ENCODE measurements at regions not wholly inside any gene's neighbourhood (a gene's known extent, or its start where the extent isn't known, plus 50 kb on each side); places are given as distances from the start of the nearest gene placed in this dataset.
A peak's percentile ranks its signal among the peaks of the same experiment; 100 is the strongest.

DNA sequence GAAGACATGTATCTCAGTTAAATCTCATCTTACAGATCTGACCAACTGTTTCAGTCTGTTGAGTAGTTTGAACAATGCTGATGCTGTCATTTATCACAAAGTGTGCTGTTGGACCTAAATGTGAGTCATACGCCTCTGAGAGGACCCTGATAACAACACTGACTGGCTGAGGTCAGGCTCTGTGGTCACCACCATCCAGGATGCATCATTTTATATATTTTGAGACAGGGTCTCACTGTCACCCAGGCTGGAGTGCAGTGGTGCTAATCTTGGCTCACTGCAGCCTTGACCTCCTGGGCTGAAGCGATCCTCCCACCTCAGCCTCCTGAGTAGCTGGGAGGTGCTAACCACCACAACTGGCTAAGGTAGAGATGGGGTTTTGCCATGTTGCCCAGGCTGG, 181.0 kb upstream of the RGS6 start:
- Histone ChIP-seq H2BK12ac (ENCODE audit: low read length) (no peak overlapping the region), H2AK5ac (ENCODE audit: low read length) (no peak overlapping the region), H3K4me2 (ENCODE audit: low read length) (no peak overlapping the region), H3K4me1 (ENCODE audit: control insufficient read depth in 1 of 2, insufficient read depth in 2 of 2, low read length in 2 of 2) (peaks cover 5 to 6% of the 10 kb centered on the region in 2 experiments), H3K79me1 (ENCODE audit: low read length) (peaks cover 5% of the 10 kb centered on the region), H3K27ac (ENCODE audit: low read depth, low read length) (no peak overlapping the region), H3K27me3 (ENCODE audit: insufficient read depth, low read length) (no peaks in the 10 kb centered on the region), H4K91ac (ENCODE audit: low read depth, low read length) (no peak overlapping the region), H3K4me3 (ENCODE audit: low read depth, low read length) (no peak overlapping the region), H3K36me3 (ENCODE audit: control insufficient read depth in 1 of 2, insufficient read depth in 2 of 2, low read length in 2 of 2) (no peaks in the 10 kb centered on the region), H3K79me2 (ENCODE audit: control insufficient read depth, insufficient read depth, low read length, poor library complexity) (no peaks in the 10 kb centered on the region), H2BK120ac (ENCODE audit: insufficient read depth, low read length, poor library complexity) (no peak overlapping the region), H3K23ac (ENCODE audit: low read length) (no peak overlapping the region), H3K14ac (ENCODE audit: low read length) (no peak overlapping the region), H4K8ac (ENCODE audit: low read depth, low read length) (no peak overlapping the region), H3K9ac (ENCODE audit: low read length) (no peak overlapping the region), H3K4ac (ENCODE audit: low read depth, low read length) (no peak overlapping the region), H3K9me3 (ENCODE audit: insufficient read depth, low read depth, low read length) (peaks cover 3% of the 10 kb centered on the region), H3K18ac (ENCODE audit: low read length) (no peak overlapping the region), H2BK5ac (ENCODE audit: low read depth, low read length, poor library complexity) (no peak overlapping the region), H2AFZ (ENCODE audit: insufficient read depth, low read length, poor library complexity) (no peak overlapping the region), H4K12ac (ENCODE audit: low read depth, low read length) (no peak overlapping the region)
- DNase-seq, result no peak
- WGBS (ENCODE audit: extremely low coverage, insufficient coverage, insufficient read length), result no CpG with 5 or more reads among the region's 2 CpGs

DNA sequence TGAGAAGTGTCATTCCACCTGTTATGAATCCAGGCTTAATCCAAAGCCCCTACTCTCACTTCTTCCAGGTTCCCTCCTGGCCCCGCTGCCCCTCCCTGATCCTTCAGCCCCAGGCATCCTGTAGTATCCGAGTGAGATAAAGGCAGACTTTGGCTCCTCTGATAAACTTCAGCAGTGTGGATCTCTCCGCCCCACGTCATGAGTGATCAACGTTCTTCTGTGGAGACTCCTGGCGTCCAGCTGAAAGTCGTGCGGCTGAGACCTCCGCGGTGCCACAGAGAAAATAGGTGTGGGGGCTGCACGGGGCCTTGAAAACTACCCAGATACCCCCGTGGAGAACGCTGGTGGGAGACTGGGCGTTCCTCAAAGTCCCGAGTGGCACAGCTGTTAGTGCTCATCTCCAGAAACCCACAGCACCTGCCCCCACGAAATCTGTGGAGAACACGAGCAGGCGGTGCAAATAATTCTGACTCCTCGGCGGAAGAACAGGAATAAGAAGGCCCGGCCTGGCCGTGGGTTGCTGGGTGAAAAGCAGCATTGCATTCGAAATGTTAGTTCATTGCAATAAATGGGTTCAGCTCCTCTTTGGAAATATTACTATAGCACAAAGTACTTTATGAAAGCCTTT, 180.0 kb upstream of the RGS6 start:
- no peaks in the 10 kb centered on the region for H3K79me2 ChIP-seq (ENCODE audit: control insufficient read depth, insufficient read depth, low read length, poor library complexity)
- H3K79me1 ChIP-seq (ENCODE audit: low read length), result peaks cover 5% of the 10 kb centered on the region
- H2BK5ac ChIP-seq (ENCODE audit: low read depth, low read length, poor library complexity), result no peak overlapping the region
- H2BK120ac ChIP-seq (ENCODE audit: insufficient read depth, low read length, poor library complexity), result no peak overlapping the region
- no peak overlapping the region for H3K4me3 ChIP-seq (ENCODE audit: low read depth, low read length)
- H3K27ac ChIP-seq (ENCODE audit: low read depth, low read length), result no peak overlapping the region
- H3K9me3 ChIP-seq (ENCODE audit: insufficient read depth, low read depth, low read length), result peaks cover 3% of the 10 kb centered on the region
- H3K18ac ChIP-seq (ENCODE audit: low read length), result no peak overlapping the region
- H3K4me1 ChIP-seq (ENCODE audit: control insufficient read depth in 1 of 2, insufficient read depth in 2 of 2, low read length in 2 of 2), result peaks cover 5 to 6% of the 10 kb centered on the region in 2 experiments
- no peak overlapping the region for H3K9ac ChIP-seq (ENCODE audit: low read length)
- H2BK12ac ChIP-seq (ENCODE audit: low read length), result no peak overlapping the region
- H4K8ac ChIP-seq (ENCODE audit: low read depth, low read length), result no peak overlapping the region
- DNase-seq, result no peak
- no peak overlapping the region for H3K23ac ChIP-seq (ENCODE audit: low read length)
- H3K36me3 ChIP-seq (ENCODE audit: control insufficient read depth in 1 of 2, insufficient read depth in 2 of 2, low read length in 2 of 2), result no peaks in the 10 kb centered on the region
- H3K14ac ChIP-seq (ENCODE audit: low read length), result no peak overlapping the region
- WGBS (ENCODE audit: extremely low coverage, insufficient coverage, insufficient read length), result no CpG with 5 or more reads among the region's 23 CpGs
- H3K4ac ChIP-seq (ENCODE audit: low read depth, low read length), result no peak overlapping the region
- no peak overlapping the region for H2AK5ac ChIP-seq (ENCODE audit: low read length)
- no peak overlapping the region for H2AFZ ChIP-seq (ENCODE audit: insufficient read depth, low read length, poor library complexity)
- no peak overlapping the region for H4K91ac ChIP-seq (ENCODE audit: low read depth, low read length)
- H4K12ac ChIP-seq (ENCODE audit: low read depth, low read length), result no peak overlapping the region
- H3K4me2 ChIP-seq (ENCODE audit: low read length), result no peak overlapping the region
- no peaks in the 10 kb centered on the region for H3K27me3 ChIP-seq (ENCODE audit: insufficient read depth, low read length)

DNA sequence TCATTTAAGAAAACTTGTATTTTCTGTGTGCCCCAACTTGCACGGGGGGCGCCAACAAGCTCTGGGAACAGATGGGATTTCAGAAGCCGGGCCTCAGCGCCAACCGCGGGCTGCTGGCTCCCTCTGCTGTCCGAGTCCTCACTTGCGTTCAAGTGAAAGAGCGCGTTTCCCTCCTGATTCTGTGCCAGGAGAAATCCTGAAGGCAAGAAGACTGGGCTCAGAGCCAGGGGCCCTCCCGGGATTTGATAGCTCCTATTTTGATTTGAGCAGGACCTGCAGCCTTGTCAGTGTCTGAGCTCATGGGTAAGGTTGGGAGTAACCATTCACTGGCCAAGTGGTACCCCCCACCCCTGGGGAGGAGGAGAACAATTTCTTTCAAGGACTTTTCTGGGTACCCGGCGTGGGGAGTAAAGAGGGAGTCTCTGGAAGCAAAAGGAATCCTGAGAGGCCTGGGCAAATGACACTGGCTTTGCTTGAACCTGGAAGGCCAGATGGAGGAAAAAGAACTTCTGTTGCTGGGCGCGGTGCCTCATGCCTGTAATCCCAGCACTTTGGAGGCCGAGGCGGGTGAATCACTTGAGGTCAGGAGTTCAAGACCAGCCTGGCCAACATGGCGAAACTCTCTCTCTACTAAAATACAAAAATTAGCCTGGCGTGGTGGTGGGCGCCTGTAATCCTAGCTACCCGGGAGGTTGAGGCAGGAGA, 179.0 kb upstream of the RGS6 start:
- H3K4me2 ChIP-seq (ENCODE audit: low read length), result no peak overlapping the region
- H4K12ac ChIP-seq (ENCODE audit: low read depth, low read length), result no peak overlapping the region
- H2AFZ ChIP-seq (ENCODE audit: insufficient read depth, low read length, poor library complexity), result no peak overlapping the region
- no peak overlapping the region for H3K9ac ChIP-seq (ENCODE audit: low read length)
- H4K91ac ChIP-seq (ENCODE audit: low read depth, low read length), result no peak overlapping the region
- H3K14ac ChIP-seq (ENCODE audit: low read length), result no peak overlapping the region
- H3K79me2 ChIP-seq (ENCODE audit: control insufficient read depth, insufficient read depth, low read length, poor library complexity), result no peaks in the 10 kb centered on the region
- peak; percentile 64 to 87 for DNase-seq
- no peak overlapping the region for H3K27ac ChIP-seq (ENCODE audit: low read depth, low read length)
- peaks cover 5% of the 10 kb centered on the region for H3K79me1 ChIP-seq (ENCODE audit: low read length)
- H4K8ac ChIP-seq (ENCODE audit: low read depth, low read length), result no peak overlapping the region
- H3K9me3 ChIP-seq (ENCODE audit: insufficient read depth, low read depth, low read length), result peaks cover 3% of the 10 kb centered on the region
- peaks cover 5 to 6% of the 10 kb centered on the region in 2 experiments for H3K4me1 ChIP-seq (ENCODE audit: control insufficient read depth in 1 of 2, insufficient read depth in 2 of 2, low read length in 2 of 2)
- H2BK12ac ChIP-seq (ENCODE audit: low read length), result peak overlapping the region; percentile 25
- no peaks in the 10 kb centered on the region for H3K36me3 ChIP-seq (ENCODE audit: control insufficient read depth in 1 of 2, insufficient read depth in 2 of 2, low read length in 2 of 2)
- WGBS (ENCODE audit: extremely low coverage, insufficient coverage, insufficient read length), result no CpG with 5 or more reads among the region's 21 CpGs
- no peak overlapping the region for H3K4ac ChIP-seq (ENCODE audit: low read depth, low read length)
- no peak overlapping the region for H2BK5ac ChIP-seq (ENCODE audit: low read depth, low read length, poor library complexity)
- no peak overlapping the region for H2BK120ac ChIP-seq (ENCODE audit: insufficient read depth, low read length, poor library complexity)
- H3K27me3 ChIP-seq (ENCODE audit: insufficient read depth, low read length), result no peaks in the 10 kb centered on the region
- no peak overlapping the region for H2AK5ac ChIP-seq (ENCODE audit: low read length)
- H3K4me3 ChIP-seq (ENCODE audit: low read depth, low read length), result no peak overlapping the region
- H3K23ac ChIP-seq (ENCODE audit: low read length), result no peak overlapping the region
- H3K18ac ChIP-seq (ENCODE audit: low read length), result no peak overlapping the region

DNA sequence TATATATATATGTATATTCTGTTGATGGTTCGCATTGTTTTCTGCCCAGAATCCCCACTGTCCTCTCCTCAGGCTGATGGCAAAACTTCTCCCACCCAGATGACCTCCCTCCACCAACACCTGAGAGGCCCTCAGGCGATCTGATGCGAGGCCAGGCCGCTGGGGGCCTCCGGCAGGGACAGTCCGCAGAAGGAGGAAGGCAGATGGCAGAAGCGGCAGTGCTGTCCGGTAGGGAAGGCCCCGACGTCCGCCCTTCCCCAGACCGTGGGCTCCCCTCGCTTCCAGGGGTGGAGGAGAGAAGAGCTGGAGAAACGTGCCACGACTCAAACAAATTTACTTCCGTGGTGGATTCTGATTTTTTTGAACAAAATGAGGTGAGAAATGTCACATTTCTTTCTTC, 178.3 kb upstream of the RGS6 start:
- Histone ChIP-seq H3K23ac (ENCODE audit: low read length) (no peak overlapping the region), H2BK120ac (ENCODE audit: insufficient read depth, low read length, poor library complexity) (peak overlapping the region; percentile 77), H2BK5ac (ENCODE audit: low read depth, low read length, poor library complexity) (no peak overlapping the region), H2BK12ac (ENCODE audit: low read length) (peak overlapping the region; percentile 92), H4K12ac (ENCODE audit: low read depth, low read length) (no peak overlapping the region), H2AFZ (ENCODE audit: insufficient read depth, low read length, poor library complexity) (no peak overlapping the region), H3K14ac (ENCODE audit: low read length) (no peak overlapping the region), H4K8ac (ENCODE audit: low read depth, low read length) (no peak overlapping the region), H4K91ac (ENCODE audit: low read depth, low read length) (no peak overlapping the region), H3K36me3 (ENCODE audit: control insufficient read depth in 1 of 2, insufficient read depth in 2 of 2, low read length in 2 of 2) (no peaks in the 10 kb centered on the region), H3K4me3 (ENCODE audit: low read depth, low read length) (no peak overlapping the region), H3K79me1 (ENCODE audit: low read length) (peaks cover 5% of the 10 kb centered on the region), H2AK5ac (ENCODE audit: low read length) (peak overlapping the region; percentile 95), H3K27ac (ENCODE audit: low read depth, low read length) (no peak overlapping the region), H3K4me1 (ENCODE audit: control insufficient read depth in 1 of 2, insufficient read depth in 2 of 2, low read length in 2 of 2) (peaks cover 5 to 6% of the 10 kb centered on the region in 2 experiments), H3K79me2 (ENCODE audit: control insufficient read depth, insufficient read depth, low read length, poor library complexity) (no peaks in the 10 kb centered on the region), H3K4ac (ENCODE audit: low read depth, low read length) (peak overlapping the region; percentile 55), H3K18ac (ENCODE audit: low read length) (no peak overlapping the region), H3K4me2 (ENCODE audit: low read length) (no peak overlapping the region), H3K9ac (ENCODE audit: low read length) (no peak overlapping the region), H3K9me3 (ENCODE audit: insufficient read depth, low read depth, low read length) (no peaks in the 10 kb centered on the region), H3K27me3 (ENCODE audit: insufficient read depth, low read length) (no peaks in the 10 kb centered on the region)
- peak in 1 of 2 donors; percentile 28 for DNase-seq
- WGBS (ENCODE audit: extremely low coverage, insufficient coverage, insufficient read length), result no CpG with 5 or more reads among the region's 16 CpGs
